Right lobe of liver (tissue), 4 donors: ENCODE measurements at regions not wholly inside any gene's neighbourhood (a gene's known extent, or its start where the extent isn't known, plus 50 kb on each side); places are given as distances from the start of the nearest gene placed in this dataset.

Source experiments
- CTCF ChIP-seq, 4 donors: fragments of 200-600 bp in 3 of 4; fragments of 450-650 bp in 1 of 4; IDR thresholded peaks; one replicate each; pipeline versions ENCODE4 v1.5.1 to v1.8.0; 2016 to 2022; ENCODE audit warnings: antibody characterized with exemption in 4 of 4, mild to moderate bottlenecking in 2 of 4
- POLR2A ChIP-seq: fragments of 450-650 bp; IDR thresholded peaks from one replicate; pipeline ENCODE4 v1.6.1; 2017; ENCODE audit warnings: antibody characterized with exemption, mild to moderate bottlenecking
- donor health status: DM: no; HTN: no; CAD: no.
- donor health status: DM: no; HTN: no; CAD: no.
- donor health status: DM: no; HTN: yes; CAD: no.

DNA sequence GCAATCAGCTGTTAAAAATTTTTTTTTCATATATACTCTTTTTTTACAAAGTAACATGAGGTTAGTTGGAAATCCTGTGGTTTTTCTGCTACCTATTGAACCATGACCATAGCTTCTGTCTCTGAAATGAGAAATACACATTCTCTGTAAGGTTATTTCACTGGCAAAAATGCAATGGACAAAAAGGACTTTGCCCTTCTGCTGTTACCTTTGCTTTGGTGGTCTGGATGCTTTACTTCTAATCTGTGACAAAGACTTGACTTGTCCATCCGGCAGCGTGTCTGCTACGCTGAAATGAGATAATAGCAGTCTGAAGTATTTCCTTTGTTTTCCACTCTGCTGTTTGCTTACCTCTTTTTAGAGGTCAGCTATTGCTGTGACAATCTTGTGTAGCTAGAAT lies 412.8 kb downstream of the SLITRK6 start:
- TF ChIP-seq CTCF (IDR thresholded peaks at IDR 0.05) (no peak), POLR2A (no peak)
